GM19328 (cell line): ENCODE measurements at regions not wholly inside any gene's neighbourhood (a gene's known extent, or its start where the extent isn't known, plus 50 kb on each side); places are given as distances from the start of the nearest gene placed in this dataset.
"Not testable (repeated sequence)": the region's sequence is repeated elsewhere in the genome, so short reads cannot be mapped to it uniquely, and the experiment has no call there.

Experiments used
- ATAC-seq: cut with Tn5 transposase; IDR thresholded peaks from one replicate; pipeline ENCODE4 v1.9.1; 2021; ENCODE audit warnings: mild to moderate bottlenecking, moderate library complexity; ENCODE audit not compliant: unreplicated experiment

- no peak for ATAC-seq
These were observed 663.1 kb downstream of the SH2D4B start for GRCh38 chr10:81200801-81201200.

- ATAC-seq = not testable (repeated sequence)
These were observed 667.6 kb upstream of the NRG3 start for GRCh38 chr10:81207359-81207758.

DNA sequence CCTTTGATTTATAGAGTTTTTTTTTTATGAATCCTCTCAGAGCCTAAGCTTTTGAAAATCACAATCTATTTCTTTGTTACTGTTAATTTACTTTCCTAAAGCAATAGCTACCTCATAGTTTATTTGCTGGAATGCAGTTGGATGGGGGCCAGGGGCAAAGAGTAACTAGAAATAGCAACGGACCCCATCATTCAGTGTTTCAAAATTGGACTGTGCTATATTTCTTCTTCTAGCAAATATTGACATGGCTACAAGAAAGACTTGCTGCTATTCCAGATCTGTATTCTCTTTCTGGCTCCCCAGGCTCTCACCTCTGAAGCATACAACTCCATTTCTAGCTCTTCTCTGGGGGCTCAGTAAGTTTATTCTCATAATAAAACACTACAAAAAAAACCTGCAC, 661.6 kb upstream of the NRG3 start:
- no peak for ATAC-seq

DNA sequence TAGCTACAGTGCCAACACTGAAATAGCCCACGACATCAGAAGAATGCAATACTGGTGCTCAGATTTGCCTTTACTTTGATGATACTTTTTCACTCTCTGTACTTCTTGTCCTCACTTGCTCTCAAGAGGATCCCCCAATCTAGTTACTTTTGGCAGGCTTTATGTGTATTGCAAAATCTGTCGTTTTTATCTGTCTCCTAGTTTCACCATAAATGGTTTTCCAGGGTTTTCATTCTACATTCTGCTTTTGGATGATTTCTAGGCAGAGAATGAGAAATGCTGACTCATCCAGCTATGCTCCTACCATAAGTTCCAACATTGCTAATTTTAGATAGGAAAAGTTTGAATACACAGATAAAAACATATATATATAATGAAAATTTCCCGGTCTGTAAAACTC, 659.5 kb upstream of the NRG3 start:
- ATAC-seq = no peak

DNA sequence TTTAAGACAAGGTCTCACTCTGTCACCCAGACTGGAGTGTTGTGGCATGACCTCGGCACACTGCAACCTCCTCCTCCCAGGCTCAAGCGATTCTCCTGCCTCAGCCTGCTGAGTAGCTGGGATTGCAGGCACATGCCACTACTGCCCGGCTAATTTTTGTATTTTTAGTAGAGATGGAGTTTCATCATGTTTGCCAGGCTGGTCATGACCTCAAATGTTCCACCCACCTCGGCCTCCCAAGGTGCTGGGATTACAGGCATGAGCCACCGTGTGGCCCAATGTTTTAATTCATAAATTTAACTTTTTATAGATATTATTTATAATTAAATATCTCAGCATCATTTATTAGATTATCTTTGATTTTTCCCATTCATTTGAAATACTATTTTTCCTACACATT, 658.0 kb upstream of the NRG3 start:
- ATAC-seq = no peak

DNA sequence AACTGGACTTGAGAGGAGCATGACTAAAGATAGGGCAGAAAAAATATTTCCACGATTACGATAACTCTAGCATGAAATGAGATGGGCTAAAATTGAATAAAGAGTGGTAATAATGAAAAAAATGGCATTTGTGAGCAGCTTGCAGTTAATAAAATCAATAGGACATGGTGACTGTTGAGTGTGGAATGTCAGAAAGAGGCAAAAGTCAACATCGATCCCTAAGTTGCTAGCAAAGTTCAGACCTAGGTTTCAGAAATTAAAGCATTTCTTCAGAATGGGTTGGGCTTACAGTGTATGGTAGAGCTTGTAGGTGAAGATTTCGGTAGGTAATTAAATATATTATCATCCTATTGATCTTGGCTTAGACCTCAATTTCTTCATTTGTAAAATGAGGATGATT, 656.7 kb upstream of the NRG3 start:
- no peak for ATAC-seq

DNA sequence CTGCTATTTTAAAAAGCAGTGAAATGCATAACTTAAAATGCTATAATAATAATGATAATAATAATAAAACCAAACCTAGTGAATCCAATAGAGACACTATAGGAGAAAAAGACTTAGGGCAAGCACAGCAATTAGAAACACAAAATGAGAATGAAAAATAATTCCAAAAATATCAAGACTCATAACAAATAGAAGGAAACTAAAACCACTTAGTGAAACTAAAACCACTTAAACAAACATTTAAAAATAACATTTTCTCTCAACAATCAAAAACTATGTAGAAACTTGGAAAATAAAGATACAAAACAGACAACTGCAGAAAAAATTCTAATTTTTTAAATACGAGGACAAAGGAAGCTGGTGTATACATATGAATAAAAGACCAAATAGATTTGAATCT, 655.2 kb upstream of the NRG3 start:
- ATAC-seq = no peak

- no peak for ATAC-seq
These were observed 626.1 kb upstream of the NRG3 start for GRCh38 chr10:81248886-81249285.

- no peak for ATAC-seq
These were observed 623.4 kb upstream of the NRG3 start for GRCh38 chr10:81251457-81252115.

GRCh38 chr10:81264991-81265390, 610.0 kb upstream of the NRG3 start:
- not testable (repeated sequence) for ATAC-seq

GRCh38 chr10:81270051-81270450, 604.9 kb upstream of the NRG3 start:
- ATAC-seq = no peak

- no peak for ATAC-seq
These were observed 594.2 kb upstream of the NRG3 start for GRCh38 chr10:81280497-81281479.

- no peak for ATAC-seq
These were observed 586.5 kb upstream of the NRG3 start for GRCh38 chr10:81288544-81288943.

- no peak for ATAC-seq
These were observed 577.7 kb upstream of the NRG3 start for GRCh38 chr10:81297292-81297691.

DNA sequence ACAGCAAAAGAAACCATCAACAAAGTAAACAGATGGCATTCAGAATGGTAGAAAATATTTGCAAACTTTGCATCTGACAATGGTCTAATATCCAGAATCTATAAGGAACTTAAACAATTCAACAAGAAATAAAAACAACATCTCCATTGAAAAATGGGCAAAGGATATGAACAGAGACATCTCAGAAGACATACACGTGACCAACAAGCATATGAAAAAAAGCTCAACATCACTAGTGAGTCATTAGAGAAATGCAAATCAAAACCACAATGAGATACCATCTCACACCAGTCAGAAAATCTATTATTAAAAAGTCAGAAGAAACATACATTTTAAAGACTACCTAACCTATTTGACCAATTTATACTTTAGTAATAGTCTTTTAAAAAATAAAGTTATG, 571.3 kb upstream of the NRG3 start:
- ATAC-seq = no peak

- ATAC-seq = no peak
These were observed 567.8 kb upstream of the NRG3 start for GRCh38 chr10:81306971-81307782.

GRCh38 chr10:81309041-81309552, 565.9 kb upstream of the NRG3 start:
- no peak for ATAC-seq

GRCh38 chr10:81314471-81314870, 560.5 kb upstream of the NRG3 start:
- ATAC-seq = no peak

DNA sequence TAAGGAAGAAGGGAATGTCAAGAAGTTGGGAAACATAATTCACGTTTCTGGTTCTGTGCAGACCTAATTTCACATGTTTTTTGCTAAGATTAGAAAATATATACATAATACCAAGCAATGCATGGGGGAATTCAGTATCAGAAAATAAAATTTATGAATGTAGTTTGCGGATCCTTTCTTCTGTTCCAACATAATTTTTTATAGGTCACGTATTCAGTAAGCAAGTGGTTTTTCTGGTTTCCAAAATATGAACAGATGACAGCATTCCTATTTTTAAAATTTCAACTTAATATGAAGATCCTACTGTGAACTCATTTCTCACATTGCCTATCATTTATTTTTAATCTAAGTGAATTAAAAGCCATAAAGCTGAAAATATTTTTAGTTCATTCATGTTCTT, 560.0 kb upstream of the NRG3 start:
- no peak for ATAC-seq

DNA sequence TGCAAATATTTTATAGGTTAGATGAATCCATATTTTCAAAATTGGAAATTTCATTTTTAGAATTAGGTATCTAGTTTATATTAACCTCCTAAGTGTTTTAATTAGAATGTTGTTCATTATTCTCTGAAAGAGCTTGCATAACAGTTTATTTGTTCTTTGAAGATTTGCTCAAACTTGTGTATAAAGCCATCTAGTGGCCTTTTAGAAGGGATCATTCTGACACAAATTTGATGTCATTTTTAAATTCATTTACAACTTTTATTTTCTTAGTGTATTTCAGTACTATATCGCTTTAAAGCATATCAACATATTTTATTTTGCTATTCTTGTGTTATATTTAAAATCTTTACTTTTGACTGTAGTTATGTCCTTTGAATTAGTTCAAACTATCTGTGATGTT, 527.0 kb upstream of the NRG3 start:
- no peak for ATAC-seq

DNA sequence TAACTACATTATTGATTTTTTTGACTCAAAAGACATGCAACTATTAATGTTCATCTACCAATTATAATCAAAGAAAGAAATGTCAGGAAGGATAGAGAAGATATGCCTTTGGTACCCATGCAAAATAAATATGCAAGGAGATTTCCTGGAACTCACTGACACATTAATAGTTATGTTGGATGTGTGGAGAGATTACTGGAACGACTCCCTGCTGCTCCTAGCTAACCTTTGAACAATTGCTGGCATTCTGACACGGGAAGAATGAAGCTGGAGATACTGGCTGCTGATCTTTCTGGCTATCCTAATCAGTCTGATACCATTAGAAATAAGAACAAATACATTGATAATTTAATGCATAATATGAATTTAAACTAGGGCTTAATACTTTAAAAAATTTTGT, 507.9 kb upstream of the NRG3 start:
- ATAC-seq = no peak
